HK-2 (cell line): ENCODE measurements at regions not wholly inside any gene's neighbourhood (a gene's known extent, or its start where the extent isn't known, plus 50 kb on each side); places are given as distances from the start of the nearest gene placed in this dataset.
"Not testable (repeated sequence)": the region's sequence is repeated elsewhere in the genome, so short reads cannot be mapped to it uniquely, and the experiment has no call there.

ENCODE experiments used
- DNase-seq: peaks from one replicate; pipeline ENCODE4 v3.0.0-alpha.2; 2018; ENCODE audit not compliant: unreplicated experiment

DNA sequence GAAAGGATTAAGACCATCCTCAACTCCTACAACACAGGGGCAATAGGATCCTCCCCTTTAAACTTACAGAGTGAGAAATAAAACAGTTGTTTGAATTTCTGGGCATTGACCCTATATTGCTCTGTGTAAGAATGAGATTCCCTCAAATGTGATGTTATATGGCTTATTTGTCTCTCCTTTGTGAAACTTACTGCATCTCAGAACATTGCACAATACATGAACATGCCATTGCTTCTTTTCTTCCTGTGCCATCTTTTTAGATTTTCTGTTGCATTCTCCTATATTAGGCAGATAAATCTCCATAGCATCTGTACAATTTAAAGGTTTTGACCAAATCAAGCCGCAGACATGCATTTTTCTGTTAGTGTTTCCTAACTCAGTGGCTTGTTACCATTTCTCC lies 941.9 kb upstream of the FANCL start:
- DNase-seq = no peak

DNA sequence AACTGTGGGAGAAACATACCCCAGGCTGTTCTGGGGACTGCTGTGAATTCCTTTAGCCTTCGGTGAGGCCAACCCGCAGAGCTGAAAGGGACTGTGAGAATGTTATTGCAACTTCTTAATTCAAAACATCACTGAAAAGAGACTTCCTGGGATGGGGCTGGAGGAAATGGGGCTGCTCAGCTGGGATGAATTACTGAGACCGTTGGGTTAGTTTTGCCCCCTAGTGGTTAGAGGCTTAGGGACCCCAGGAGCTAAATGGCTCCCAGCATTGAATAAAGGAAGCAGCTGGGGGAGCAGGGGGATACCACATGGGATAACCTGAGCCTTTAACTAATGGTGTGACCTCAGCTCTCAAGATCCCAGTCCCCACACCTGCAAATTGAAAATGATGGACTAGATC lies 941.1 kb upstream of the FANCL start:
- DNase-seq = no peak

DNA sequence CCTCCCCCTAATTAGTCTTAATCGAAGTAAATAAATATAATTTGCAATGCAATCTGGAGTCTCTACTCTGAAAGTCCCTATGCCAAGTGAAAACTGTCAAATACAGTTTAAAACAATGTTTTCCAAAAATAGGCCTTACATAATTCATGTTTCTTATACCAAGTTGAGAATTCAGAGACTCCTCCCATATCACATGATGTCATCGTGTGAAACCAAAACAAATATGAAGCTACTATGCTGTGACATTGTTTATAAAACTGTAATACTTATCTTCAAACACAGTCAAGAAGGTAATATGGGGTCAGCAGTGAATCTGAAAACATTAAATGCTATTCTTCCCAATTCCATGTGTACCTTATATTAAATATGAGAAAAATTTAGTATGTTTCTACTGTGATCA lies 940.2 kb upstream of the FANCL start:
- no peak for DNase-seq

DNA sequence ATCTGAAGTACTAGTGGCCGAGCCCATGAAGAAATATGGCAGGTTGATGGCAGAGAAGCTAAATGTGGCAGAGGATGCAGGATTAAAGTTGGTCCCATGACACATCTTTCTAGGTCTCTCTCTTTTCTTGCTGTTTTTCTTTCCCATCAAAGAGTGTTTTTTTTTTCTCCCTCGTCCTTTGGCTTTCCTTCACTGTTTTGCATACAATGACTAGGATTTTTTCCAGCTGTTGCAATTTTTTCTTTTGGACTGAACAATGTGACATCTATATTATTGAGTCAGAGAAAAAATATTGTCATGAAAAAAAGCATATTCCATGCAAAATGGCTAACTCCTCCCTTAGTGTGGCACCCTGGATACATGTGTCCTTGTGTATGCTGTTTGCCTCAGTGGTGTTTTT lies 939.5 kb upstream of the FANCL start:
- DNase-seq = no peak

DNA sequence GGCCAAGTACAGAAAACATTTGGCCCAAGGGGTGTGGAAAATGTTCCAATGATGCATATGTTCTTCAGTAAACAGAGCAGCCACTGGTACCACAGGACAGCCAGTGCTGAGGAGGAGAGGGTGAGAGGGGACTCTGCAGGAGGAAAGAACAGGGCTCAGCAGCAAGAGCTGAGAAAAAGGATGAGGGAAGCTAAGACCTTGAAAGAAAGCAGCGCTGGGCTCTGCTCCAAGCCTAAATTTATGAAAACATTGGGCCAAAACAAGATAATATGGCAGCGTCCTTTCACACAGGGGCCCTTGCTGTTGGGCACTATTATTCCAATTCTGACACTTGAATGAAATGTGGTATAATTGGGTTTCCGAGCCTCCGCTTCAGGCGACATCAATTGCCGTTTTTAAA lies 939.0 kb upstream of the FANCL start:
- DNase-seq = no peak

DNA sequence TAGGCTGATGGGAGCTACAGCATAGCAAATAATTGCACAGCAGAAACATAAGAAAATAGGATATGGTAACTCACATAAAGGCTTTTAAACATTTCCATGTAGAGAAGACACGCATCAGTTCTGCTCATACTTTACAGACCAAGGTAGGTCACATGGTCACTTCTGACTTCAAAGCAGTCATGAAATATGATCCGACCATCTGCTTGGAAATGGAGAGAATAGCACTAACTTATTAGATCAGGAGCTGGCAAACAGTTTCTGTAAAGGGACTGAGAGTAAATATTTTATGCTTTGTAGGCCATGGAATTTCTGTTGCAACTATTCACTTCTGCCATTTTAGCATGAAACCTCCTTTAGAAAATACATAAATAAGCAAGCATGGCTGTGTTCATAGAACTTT lies 936.6 kb upstream of the FANCL start:
- DNase-seq = no peak

DNA sequence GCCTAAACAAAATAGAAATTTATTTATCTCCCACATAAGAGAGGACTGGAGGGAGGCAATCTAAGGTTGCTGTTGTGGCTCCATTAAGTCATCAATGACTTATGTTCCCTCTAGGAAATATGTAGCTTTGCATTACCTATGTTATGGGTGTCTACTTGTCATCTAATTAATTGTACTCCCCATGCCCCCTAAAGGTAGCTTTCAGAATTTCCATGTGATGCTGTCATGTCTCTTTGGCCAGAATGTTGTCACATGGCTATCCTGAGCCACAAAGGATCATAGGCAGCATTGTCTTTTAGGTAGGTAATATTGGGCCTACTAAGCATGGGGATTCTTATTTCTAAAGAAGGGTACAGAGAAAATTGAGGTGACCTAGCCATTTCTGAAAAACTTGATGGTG lies 935.6 kb upstream of the FANCL start:
- no peak for DNase-seq

DNA sequence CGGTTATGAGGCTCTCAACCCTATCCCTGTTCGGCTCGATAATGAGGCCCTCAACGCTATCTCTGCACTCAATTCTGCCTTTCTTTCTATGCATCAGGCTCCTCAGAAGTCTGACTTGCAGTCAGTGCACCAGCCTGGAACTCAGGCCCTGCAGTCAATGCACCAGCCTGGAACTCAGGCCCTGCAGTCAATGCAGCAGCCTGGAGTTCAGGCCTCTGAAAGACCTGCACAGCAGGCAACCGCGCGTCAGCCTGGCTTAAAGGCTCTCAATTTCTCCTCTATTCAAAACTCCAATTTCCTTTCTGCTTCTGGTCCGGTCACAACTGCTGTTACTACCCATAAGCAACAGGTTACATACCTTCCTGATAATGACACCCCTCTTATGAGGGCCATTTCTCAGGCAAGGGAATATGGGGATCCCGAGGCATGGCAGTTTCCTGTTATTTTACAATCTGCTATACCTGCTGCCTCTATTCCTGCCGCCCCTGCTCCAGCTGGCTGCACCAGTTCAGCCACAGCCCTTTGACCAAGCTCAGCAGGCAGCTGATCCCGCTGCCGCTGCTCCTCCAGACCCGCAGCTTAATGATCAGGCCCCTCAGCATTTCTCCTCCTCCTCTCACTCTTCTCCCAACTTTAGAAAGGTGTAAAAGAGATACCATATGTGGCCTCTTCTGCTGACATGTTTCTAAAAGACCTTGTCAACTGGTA lies 933.6 kb upstream of the FANCL start:
- no peak for DNase-seq

DNA sequence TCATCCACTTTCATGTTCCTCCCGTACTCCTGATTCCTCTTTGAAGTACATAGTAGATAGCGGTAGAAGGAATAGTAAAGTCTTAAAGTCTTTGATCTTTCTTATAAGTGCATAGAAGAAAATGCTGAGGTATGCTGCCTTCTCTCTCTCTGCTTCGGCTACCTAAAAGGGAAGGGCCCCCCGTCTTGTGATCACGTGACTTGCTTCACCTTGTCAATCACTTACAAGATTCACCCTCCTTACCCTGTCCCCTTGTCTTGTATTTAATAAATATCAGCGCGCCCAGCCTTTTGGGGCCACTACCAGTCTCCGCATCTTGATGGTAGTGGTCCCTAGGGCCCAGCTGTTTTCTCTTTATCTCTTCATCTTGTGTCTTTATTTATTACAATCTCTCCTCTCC lies 932.2 kb upstream of the FANCL start:
- no peak for DNase-seq

DNA sequence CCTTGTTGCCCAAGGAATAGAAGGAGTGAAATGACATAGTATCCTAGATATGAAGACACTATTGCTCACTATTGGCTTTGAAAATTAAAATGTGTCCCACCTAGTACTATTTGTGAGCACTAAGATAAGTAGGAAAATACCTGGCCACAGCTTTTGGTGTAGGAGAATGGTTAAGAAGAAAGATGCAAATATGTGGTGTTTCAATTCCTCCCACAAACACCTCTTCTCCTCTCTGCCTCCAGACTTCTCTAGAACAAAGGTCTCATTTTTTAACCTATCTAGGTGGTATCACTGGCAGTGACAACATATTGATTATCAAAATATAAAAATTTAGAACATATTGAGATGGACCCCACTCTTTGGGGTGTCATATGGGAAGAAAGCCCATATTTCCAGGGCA lies 929.9 kb upstream of the FANCL start:
- no peak for DNase-seq

DNA sequence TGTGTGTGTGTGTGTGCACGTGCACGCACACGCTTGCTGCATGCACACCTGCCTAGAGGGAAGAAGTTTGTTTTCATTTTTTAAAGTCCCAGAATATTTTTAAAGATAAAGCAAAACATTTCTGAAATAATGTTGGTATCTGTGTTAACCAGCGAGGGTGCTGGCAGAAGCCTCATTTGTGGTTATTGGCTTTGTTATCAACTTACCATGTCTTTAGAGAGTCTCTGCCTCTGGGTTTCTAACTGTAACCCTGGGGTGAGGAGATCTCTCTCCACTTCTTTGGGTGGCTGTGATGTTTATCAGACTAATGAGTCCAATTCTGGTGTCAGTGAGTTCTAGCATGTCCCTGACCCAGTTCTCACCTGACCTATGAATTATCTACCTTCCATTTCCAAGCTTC lies 927.6 kb upstream of the FANCL start:
- DNase-seq = no peak

DNA sequence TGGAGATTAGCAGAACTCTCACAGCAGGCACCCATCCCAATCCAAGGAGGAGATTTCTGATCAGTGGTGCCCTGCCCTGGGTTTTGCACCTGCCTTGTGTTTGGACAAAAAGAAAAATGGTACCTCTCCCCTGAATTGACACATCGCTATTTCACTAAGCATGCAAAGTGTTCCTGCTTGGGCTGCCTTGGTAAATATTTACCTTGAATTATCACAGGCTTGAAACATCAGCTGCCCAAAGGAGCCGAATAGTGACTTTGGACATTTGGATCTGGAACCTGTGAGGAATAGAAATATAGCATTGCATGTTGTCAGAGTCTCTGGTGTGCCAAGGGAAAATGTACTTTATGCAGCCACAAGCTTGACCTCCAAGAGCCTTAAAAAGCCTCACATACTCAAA lies 926.4 kb upstream of the FANCL start:
- no peak for DNase-seq

DNA sequence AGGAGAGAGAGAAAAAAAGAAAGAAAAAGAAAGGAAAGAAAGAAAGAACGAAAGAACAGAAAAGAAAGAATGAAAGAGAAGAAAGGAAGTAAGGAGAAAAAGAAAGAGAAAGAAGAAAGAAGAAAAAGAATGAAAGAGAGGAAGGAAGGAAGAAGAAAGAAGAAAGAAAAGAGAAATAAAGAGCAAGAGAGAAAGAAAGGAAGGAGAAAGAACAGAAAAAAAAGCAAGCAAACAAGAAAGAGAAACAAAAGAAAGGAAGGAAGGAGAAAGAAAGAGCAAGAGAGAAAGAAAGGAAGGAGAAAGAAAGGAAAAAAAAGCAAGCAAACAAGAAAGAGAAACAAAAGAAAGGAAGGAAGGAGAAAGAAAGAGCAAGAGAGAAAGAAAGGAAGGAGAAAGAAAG lies 916.8 kb upstream of the FANCL start:
- not testable (repeated sequence) for DNase-seq

DNA sequence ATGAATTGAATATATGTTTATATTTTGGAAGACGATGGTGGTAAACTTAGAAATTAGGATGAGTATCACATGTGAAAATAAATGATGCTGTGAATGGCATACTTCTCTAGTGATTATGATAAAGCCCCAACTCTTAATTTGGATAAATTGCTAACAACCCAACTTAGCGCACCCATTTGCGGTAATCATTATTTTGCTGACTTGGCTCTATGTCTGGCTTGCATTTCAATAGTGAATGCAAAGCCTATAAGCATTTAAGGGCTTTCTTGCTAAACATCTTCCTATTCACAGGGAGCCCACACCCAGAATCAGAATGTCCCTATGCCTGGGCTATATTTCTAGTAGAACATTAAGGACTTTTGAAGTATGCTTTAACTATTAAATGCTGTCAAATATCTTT lies 910.7 kb upstream of the FANCL start:
- DNase-seq = no peak

DNA sequence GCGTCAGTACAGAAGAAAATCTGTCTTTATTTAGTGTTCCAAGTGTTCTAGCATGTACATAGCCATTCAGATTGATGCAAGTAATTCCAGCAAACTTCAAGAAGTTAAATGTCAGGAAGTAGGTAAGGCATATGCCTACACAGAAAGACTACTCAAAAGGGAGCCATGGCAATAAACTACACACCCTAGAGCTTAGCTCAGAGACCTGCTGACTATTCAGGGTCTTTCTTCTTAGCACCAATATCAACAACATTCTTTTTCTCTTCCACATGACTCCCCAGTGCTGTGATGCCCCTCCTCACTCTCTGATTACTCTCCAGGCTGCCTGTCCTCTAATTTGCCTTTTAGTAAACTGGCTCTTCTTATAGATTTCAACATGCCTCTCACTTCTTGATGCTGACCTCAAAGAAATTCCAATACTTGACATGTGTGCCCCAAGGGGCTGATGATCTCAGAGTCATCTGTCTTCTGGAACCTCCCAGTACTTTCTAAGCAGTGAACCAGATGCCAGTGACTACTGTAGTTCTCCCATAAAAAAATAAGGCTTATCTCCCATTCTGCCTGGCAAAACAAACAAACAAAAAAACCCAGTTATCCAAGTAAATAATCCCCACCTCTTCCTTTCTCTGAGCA lies 909.2 kb upstream of the FANCL start:
- no peak for DNase-seq

DNA sequence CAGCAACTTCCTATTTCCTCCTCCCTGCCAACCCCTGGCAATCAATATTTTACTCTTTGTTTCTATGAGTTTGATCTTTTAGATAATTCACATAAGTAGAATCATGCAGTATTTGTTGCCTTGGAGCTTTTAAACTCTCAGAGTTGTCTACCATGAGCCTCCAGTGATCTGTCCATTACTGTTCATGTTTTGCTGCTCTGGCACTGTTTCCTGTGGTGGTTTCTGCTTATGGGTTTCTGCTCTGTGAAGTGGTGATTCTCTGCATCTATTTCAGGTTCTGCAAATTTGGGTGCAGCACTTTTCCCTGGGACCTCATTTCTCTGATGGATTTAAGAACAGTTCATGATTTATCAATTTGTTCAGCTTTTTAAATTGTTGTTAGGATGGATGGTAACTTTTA lies 908.1 kb upstream of the FANCL start:
- no peak for DNase-seq

DNA sequence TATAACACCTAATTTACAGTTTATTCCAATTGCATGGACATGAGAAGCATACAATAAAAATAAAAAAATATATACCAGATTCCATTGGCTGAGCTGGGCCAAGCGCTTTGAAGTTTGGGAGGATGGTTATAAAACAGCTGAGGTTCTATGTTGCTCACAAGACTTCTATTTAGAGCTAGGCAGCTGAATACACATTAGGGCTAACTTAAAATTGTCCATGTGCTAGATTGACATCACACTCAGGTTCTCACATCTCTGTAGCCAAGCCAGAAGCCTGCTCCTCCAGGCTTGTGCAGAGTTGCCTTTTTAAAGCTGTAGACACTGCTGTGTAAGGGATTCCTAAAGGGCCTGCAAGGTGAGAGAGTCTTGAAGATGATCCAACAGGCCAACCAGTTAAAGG lies 871.1 kb upstream of the FANCL start:
- no peak for DNase-seq

DNA sequence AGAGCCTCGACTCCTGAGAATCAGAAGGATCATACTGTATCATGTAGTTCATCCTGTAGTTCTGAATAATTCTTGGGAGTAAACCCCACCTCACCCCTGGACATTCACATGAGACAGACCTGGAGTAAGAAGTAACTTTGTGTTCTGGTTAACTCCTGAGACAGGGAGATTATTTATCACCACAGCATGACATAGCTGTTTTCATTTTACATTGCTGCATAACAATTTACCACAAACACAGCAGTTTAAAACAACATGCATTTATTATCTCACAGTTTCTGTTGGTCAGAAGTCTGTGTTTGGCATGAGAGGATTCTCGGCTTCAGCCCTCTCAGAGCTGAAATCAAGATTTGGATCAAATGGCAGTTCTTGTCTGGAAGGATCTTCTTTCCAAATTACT lies 855.8 kb upstream of the FANCL start:
- no peak for DNase-seq

DNA sequence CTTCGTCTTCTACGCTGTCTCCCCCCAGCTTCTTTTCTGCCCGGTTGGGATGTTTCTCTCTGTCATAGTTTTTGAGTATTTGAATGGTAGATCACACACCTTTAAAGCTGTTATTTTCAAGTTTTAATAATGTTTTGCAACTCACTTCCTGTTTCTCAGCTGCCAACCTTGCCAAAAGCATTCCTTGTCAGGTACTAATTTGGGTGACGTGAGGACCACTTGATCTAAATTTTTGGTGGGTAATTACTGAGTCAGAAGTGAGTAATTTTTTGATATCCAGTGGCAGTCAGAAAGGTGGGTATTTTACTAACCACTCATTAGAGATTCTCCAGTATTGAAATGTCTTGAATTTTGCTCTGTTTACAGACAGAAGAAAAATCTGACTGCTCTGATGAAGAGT lies 852.4 kb upstream of the FANCL start:
- no peak for DNase-seq

DNA sequence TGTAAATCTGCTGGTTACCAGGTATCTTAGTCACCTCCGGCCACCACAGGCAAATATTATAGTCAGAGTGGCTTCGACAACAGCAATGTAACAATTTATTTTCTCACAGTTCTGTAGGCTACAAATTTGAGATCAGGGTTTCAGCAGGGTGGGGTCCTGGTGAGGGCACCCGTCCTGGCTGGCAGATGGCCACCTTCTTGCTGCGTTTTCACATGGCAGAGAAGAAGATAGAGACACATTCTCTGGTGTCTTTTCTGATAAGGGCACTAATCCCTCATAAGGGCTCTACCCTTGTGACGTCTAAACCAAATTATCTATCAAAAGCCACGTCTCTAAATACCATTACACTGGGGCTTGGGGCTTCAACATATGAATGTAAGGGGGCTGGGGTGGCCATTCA lies 843.2 kb upstream of the FANCL start:
- DNase-seq = no peak

DNA sequence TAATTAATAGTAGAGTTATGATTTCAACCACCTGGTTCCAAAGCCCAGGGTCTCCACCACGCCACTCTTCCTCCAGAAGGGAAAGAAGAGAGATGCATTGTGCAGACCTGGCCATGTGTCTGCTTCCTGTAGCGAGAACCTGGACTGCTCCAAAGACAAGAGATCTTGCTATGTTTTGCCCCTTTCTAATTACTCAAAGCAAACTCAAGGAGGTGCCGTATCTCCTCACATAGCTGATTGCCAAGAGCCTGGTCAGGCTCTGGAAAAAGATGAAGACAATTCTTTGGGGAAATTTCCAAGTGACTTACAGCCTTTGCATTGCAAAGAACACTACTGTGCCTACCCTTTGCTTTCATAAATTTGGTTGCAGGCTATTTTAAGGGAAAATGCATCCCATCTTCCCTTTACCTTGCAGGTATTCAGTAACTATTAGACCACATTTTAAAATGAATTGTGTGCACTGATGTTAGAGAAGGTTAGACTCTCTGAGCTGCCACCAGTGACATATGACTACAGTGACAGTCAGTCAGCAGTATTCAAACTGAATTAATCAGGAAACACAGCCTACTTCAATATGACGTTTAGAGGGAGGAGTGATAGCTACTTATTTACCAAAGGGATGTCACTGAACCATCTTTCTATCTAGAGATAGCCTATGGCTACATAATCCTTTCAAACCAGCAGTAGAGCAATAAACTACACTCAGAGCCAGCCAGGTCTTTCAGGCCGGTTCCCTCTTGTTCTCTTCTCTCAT lies 842.1 kb upstream of the FANCL start:
- no peak for DNase-seq

DNA sequence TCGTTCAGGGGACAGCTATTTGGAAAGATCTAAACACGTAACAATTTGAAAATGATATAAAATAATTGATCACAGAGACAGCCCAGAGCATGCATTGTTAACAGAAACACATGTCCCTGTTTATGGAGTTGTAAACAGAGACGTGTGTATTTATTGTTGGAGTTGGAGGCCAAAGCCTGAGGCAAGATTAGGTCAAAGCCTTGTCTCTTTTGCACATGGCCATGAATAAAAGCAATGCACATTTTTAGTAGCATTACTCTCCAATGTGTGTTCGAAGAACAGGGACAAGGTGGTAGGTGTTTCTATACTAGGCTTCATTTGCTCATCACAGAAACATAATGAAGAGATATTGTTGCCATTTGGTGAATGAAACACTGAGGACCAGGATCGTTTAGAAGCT lies 841.5 kb upstream of the FANCL start:
- no peak for DNase-seq

DNA sequence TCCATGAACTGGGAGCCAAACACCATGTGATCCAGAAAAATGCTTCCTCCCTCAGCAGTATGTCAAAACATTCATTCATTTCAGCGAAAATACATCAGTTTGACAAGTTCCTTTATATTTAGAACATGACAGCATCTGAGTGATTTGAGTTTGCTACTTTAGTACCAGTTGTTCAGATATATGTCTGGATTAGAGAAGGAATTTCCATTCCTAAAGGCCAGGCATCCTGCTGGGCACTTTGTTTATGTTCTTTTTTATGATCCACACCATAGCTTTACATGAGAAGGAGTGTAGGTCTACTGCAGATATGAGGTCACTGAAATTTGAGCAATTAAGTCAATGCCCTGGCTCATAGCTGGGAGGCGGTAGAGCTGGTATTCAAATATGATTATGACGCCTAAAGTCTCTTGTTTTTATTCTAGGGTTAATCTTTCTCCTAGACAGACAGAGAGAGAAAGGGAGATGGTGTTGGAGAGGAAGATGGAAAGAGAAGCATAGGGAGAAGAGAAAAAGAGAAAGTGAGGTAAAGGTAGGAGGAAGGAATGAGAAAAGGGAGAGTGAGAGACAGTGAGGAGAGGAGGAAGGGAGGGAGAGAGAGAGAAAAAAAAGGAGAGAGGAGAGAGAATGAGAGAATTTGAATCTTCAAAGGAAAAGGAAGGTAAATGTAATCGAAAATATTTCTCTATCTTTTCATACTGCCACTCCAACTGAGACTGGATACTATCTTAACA lies 839.5 kb upstream of the FANCL start:
- DNase-seq = no peak
